Memory B cell (primary cell): ENCODE measurements at regions not wholly inside any gene's neighbourhood (a gene's known extent, or its start where the extent isn't known, plus 50 kb on each side); places are given as distances from the start of the nearest gene placed in this dataset.

ENCODE experiments used
- ATAC-seq: fragments of 150-1000 bp; cut with Tn5 transposase; 2 replicates; pipeline ENCODE4 v1.10.0; 2021; ENCODE audit warnings: low read depth, mild to moderate bottlenecking, moderate library complexity
- DNase-seq, 2 donors: peaks; one replicate each; pipeline ENCODE4 v3.0.0; 2022; ENCODE audit warnings: low spot score in 2 of 2
- H3K27ac Mint-ChIP-seq: one replicate; pipeline ENCODE4 v1.8.0; 2022; ENCODE audit warnings: mild to moderate bottlenecking, moderate library complexity, mixed read lengths
- H3K27me3 Mint-ChIP-seq: one replicate; pipeline ENCODE4 v1.8.0; 2022; ENCODE audit warnings: mixed read lengths
- H3K36me3 Mint-ChIP-seq: one replicate; pipeline ENCODE4 v1.8.0; 2022; ENCODE audit warnings: mild to moderate bottlenecking, mixed read lengths
- H3K4me1 Mint-ChIP-seq: one replicate; pipeline ENCODE4 v1.8.0; 2022; ENCODE audit warnings: mixed read lengths
- H3K4me3 Mint-ChIP-seq: one replicate; pipeline ENCODE4 v1.8.0; 2022; ENCODE audit warnings: mild to moderate bottlenecking, moderate library complexity, mixed read lengths
- H3K9me3 Mint-ChIP-seq: one replicate; pipeline ENCODE4 v1.8.0; 2022; ENCODE audit warnings: mixed read lengths

DNA sequence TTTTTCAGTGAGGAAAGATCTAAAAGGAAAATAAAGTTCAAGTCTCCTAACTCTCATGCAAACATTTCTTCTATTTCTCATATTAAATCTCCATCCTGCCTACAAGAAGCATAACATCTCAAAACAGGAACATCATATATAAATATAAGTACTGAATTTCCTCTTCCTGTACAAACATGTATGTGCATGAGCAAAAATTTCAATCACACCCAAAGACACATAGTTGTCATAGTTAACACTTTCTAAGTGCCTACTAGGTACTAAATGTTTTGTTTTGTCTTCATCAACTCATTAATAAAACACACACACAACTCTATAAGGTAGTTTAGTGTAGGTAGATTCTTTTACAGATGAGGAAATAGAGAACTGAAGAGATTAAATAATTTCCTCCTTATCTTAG, 237.1 kb upstream of the ADGRL2 start:
- Mint-ChIP-seq H3K36me3 (no peaks in the 10 kb centered on the region), H3K4me1 (no peaks in the 10 kb centered on the region), H3K27ac (no peak overlapping the region), H3K9me3 (no peaks in the 10 kb centered on the region), H3K4me3 (no peak overlapping the region), H3K27me3 (no peaks in the 10 kb centered on the region)
- ATAC-seq (no peak), DNase-seq (no peak)

DNA sequence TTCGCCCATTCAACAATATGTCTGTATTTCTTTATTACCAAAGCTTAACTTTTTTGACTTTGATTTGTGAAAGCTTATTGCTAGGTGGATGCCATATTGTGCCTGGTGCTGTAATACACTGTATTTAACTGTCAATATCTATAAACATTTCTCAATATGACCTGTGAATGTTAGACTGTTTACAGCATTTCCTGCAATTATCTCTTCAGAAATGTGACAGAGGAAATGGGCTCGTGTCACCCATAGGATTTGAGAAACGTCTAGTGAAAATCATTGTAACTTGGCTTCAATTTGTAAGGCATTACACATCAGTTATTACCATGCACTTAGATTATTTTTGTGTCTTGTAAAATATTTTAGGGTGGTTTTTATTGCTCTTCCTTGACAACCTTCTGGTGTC, 237.8 kb upstream of the ADGRL2 start:
- H3K9me3 Mint-ChIP-seq: no peaks in the 10 kb centered on the region
- no peaks in the 10 kb centered on the region for H3K4me1 Mint-ChIP-seq
- ATAC-seq: no peak
- H3K36me3 Mint-ChIP-seq: no peaks in the 10 kb centered on the region
- H3K27me3 Mint-ChIP-seq: no peaks in the 10 kb centered on the region
- no peak overlapping the region for H3K4me3 Mint-ChIP-seq
- no peak for DNase-seq
- H3K27ac Mint-ChIP-seq: no peak overlapping the region

DNA sequence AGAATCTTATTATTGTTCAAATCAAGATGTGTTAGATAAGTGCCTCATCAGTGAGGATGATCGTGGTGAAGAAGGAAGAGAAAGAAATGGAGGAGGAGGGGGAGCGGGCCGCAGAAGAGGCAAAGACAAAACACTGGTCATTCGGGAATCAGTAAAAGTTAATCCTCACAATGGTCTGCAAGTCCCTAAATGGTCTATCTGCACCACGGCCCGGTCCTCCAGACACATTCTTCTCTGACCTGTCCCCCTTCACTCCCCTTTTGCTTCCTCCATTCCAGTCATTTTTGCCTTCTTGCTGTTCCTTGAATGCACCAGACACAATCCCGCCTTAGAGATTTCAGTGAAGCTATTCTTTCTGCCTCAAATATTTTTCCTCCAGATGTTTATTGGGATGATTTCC, 240.1 kb upstream of the ADGRL2 start:
- no peaks in the 10 kb centered on the region for H3K9me3 Mint-ChIP-seq

DNA sequence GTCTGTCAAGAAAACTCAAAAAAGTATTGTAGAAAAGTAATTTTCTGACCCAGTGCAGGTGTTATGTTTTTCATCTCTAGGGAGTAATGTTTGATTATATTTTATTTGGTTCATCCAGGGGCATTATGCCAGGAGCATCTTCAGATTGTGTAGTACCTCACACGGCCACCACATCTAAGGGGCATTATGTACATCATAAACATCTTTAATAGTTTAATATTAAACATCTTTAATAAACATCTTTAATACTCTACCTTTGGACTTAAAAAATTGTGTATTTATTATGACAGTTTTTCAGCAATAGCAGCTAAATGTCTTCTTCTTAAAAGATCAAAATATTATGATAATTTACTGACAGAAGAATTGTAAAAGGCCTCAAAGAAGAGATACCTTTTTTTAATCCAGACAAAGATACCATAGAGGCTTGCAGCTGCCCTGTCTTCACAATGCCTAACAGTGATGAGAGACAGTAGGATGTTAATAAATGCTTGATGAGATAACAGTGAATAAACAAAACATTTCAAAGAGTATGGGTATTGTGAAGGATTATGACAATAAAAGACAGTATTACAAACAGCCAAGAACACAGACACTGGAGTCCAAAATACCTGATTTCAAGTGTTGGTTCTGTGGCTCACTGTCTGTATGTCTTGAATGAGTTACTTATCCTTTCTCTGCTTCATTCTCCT, 240.9 kb upstream of the ADGRL2 start:
- H3K9me3 Mint-ChIP-seq: no peaks in the 10 kb centered on the region
- no peak overlapping the region for H3K27ac Mint-ChIP-seq
- H3K4me3 Mint-ChIP-seq: no peak overlapping the region
- ATAC-seq (no peak), DNase-seq (no peak)
- H3K27me3 Mint-ChIP-seq: no peaks in the 10 kb centered on the region
- no peaks in the 10 kb centered on the region for H3K36me3 Mint-ChIP-seq
- no peaks in the 10 kb centered on the region for H3K4me1 Mint-ChIP-seq

More for the DNA sequence above, 240.1 kb upstream of the ADGRL2 start:
- DNase-seq: no peak
- Mint-ChIP-seq H3K4me1 (no peaks in the 10 kb centered on the region), H3K36me3 (no peaks in the 10 kb centered on the region), H3K27me3 (no peaks in the 10 kb centered on the region), H3K27ac (no peak overlapping the region), H3K4me3 (no peak overlapping the region)
- ATAC-seq: no peak

DNA sequence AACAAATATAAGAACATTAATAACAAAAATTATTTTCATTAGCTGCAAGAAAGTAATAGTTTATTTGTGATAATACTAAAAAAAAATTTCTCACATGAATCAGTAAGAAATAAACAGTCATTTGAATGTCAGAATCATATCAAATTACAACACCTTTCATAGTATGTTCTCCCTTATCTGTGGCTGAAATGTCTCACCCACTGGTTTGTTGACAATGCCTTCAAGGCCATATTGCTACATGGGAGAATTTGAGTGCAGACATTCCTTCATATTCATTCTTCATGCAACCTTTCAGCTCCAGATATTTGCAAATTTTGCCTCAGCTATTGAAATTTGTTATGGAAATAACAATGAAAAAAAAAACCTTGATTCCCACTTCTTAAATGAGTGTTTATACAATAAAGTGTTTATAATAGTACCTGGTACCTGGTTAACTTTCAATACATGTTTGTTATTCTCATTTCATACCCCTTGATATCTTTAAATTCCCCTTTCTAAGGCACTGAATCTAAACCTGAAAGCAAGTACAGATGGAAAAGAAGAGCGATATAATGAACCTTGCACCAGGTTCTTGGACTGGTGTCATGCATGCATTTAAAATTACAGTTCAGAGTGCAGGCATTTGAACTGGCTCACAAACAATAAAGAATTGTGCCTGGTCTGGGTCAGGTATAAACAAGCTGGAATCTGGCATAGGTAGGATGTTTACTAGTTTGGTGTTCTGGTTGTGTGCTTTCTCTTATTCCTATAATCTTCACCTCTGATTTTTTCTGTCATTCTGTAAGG, 242.2 kb upstream of the ADGRL2 start:
- DNase-seq: no peak
- H3K27ac Mint-ChIP-seq: no peak overlapping the region

DNA sequence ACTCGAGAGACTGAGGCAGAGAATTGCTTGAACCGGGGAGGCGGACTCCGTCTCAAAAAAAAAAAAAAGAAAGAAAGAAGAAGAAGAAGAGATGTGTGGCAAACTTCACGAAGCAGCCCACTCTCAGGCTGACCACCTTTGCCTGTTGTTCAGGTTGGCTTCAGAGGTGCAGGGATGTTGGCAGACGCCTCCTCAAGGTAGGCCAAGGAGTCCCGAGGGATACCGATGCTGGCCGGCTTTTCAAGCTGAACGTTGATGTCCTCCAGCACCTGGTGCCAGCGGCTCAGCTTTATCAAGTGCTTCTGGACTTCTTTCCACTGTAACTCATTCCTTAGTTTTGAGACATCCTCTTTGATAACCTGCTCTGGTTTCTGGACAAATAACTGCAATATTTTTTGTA, 243.8 kb upstream of the ADGRL2 start:
- Mint-ChIP-seq H3K9me3 (no peaks in the 10 kb centered on the region), H3K4me3 (no peak overlapping the region), H3K27me3 (no peaks in the 10 kb centered on the region), H3K4me1 (no peaks in the 10 kb centered on the region), H3K36me3 (no peaks in the 10 kb centered on the region), H3K27ac (no peak overlapping the region)
- ATAC-seq (no peak), DNase-seq (no peak)

More for the DNA sequence above, 242.2 kb upstream of the ADGRL2 start:
- H3K4me1 Mint-ChIP-seq: no peaks in the 10 kb centered on the region
- H3K4me3 Mint-ChIP-seq: no peak overlapping the region
- no peaks in the 10 kb centered on the region for H3K27me3 Mint-ChIP-seq
- H3K36me3 Mint-ChIP-seq: no peaks in the 10 kb centered on the region
- no peaks in the 10 kb centered on the region for H3K9me3 Mint-ChIP-seq
- ATAC-seq: no peak

DNA sequence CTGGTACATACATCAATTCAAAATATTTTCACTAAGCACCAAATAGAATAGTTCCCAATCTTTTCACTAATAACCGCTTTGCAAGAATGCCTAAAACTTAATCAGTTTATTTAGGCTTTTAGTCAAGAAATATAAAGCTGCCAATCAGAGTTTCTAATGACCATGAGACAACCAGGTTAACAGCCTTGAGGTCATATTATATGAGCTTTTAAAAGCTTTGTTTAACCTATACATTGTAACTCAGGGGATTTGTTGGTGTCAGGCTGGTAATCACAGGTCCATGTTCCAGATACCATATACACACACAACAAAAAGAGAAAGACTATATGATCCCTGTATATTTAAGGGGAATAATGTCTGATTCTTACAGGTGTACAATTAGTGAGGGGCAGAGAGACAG, 246.2 kb upstream of the ADGRL2 start:
- H3K4me1 Mint-ChIP-seq: no peaks in the 10 kb centered on the region
- no peaks in the 10 kb centered on the region for H3K36me3 Mint-ChIP-seq
- ATAC-seq: no peak
- no peaks in the 10 kb centered on the region for H3K27me3 Mint-ChIP-seq
- H3K9me3 Mint-ChIP-seq: no peaks in the 10 kb centered on the region
- no peak for DNase-seq
- no peak overlapping the region for H3K4me3 Mint-ChIP-seq
- no peak overlapping the region for H3K27ac Mint-ChIP-seq

DNA sequence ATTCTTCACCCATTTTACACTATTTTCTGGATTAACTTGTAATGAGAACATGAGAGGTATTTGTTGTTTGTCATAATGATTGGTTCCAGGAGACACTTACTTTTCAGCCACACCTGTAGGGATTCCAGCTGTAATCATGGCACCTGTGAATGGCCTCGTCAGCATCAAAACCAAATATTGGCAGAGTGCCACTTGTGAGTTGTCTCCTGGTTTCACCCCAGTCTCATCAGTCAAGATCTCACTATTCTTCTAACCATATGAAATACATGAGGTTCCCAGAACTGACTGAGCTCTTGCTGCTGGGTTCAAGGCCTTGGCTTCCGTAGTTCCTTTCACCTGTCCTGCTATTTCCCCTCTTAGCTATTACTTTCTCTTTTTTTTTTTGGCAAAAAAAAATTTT, 246.6 kb upstream of the ADGRL2 start:
- ATAC-seq (no peak), DNase-seq (no peak)
- Mint-ChIP-seq H3K36me3 (no peaks in the 10 kb centered on the region), H3K9me3 (no peaks in the 10 kb centered on the region), H3K4me3 (no peak overlapping the region), H3K4me1 (no peaks in the 10 kb centered on the region), H3K27ac (no peak overlapping the region), H3K27me3 (no peaks in the 10 kb centered on the region)

DNA sequence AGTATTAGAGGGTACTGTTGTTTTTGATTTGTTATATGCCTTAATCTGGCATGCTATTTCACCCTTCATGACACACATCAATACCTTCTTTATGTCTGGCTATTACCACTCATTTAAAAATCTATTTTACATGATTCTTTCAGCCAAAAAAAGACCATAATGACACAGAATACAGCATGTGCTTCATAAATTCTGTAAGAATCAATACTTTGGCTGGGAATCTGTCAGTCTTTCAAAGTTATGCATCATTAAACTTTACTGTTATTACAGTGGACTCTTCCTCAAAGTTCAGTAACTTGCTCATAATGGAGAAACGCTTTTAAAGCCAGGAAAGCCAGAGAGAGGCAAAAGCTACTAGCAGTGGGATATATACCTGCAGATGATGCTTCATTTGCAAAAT, 247.2 kb upstream of the ADGRL2 start:
- no peak for DNase-seq
- Mint-ChIP-seq H3K9me3 (no peaks in the 10 kb centered on the region), H3K36me3 (no peaks in the 10 kb centered on the region), H3K4me1 (no peaks in the 10 kb centered on the region), H3K4me3 (no peak overlapping the region), H3K27ac (no peak overlapping the region), H3K27me3 (no peaks in the 10 kb centered on the region)
- no peak for ATAC-seq

DNA sequence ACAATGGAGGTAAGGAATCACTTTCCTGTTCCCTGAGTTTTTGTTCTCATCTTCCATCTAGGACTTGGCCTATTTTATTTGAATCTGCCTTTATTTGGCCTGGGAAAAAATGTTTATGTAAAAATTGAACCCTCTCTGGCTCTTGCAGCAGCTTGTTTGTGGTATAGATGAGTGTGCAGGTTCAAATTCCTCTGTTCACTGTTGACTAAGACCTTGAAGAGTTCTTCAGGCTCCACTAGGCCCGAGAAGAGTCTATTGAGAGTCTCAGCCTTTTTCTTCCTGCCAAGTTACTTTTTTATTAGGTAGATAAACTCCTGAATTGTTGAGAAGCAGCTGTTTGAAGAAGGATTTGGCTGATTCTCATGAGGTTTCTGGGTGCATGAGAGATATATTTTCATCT, 248.8 kb upstream of the ADGRL2 start:
- Mint-ChIP-seq H3K4me3 (no peak overlapping the region), H3K9me3 (no peaks in the 10 kb centered on the region), H3K36me3 (no peaks in the 10 kb centered on the region), H3K27me3 (no peaks in the 10 kb centered on the region), H3K4me1 (no peaks in the 10 kb centered on the region), H3K27ac (no peak overlapping the region)
- DNase-seq (no peak), ATAC-seq (no peak)

DNA sequence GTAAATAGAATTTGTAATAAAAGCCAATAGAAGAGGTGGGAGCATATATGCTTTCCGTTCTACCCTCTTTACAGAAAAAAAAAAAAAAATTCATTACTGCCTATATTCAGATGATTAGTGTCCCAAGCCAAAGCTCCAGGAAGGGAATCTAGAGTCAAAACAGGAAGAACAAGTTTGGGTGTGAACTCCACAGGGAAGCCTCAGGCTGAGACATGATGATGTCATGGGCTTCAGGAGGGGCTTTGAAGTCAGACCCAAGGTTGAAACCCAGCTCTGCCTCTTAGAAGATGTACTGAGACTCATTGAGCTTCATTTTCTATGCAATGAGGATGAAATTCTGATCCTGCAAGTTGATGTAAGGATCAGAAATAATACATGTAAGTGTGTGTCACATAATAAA, 250.0 kb upstream of the ADGRL2 start:
- no peaks in the 10 kb centered on the region for H3K4me1 Mint-ChIP-seq
- no peaks in the 10 kb centered on the region for H3K9me3 Mint-ChIP-seq
- H3K36me3 Mint-ChIP-seq: no peaks in the 10 kb centered on the region
- no peak for DNase-seq
- ATAC-seq: no peak
- no peak overlapping the region for H3K27ac Mint-ChIP-seq
- no peaks in the 10 kb centered on the region for H3K27me3 Mint-ChIP-seq
- H3K4me3 Mint-ChIP-seq: no peak overlapping the region

DNA sequence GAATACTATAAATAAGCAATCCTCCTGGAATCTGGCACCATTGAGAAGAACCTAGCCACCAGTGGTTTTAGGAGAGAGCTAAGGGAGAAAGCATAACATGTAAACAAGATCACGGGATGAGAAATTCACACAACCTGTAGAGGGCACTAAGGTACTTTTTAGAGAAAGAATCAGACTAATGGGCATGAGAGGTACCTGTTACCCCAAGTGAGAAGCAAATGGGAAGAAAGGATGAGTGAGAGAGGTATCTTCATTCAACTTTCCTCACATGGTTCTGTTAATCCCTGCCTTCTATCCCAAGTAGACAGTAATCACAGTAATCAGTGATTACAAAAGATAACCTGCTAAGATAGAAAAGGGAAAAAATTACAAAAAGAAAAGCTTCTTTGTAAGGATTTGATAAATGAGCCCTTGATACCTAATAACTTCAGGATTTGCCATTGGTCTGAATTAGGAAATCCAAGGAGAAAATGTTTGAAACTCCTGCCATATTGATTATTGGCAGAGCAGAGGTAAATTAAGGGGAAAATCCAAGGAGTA, 251.1 kb upstream of the ADGRL2 start:
- DNase-seq (no peak), ATAC-seq (no peak)
- Mint-ChIP-seq H3K4me1 (no peaks in the 10 kb centered on the region), H3K4me3 (no peak overlapping the region), H3K27ac (no peak overlapping the region), H3K9me3 (no peaks in the 10 kb centered on the region), H3K36me3 (no peaks in the 10 kb centered on the region), H3K27me3 (no peaks in the 10 kb centered on the region)

DNA sequence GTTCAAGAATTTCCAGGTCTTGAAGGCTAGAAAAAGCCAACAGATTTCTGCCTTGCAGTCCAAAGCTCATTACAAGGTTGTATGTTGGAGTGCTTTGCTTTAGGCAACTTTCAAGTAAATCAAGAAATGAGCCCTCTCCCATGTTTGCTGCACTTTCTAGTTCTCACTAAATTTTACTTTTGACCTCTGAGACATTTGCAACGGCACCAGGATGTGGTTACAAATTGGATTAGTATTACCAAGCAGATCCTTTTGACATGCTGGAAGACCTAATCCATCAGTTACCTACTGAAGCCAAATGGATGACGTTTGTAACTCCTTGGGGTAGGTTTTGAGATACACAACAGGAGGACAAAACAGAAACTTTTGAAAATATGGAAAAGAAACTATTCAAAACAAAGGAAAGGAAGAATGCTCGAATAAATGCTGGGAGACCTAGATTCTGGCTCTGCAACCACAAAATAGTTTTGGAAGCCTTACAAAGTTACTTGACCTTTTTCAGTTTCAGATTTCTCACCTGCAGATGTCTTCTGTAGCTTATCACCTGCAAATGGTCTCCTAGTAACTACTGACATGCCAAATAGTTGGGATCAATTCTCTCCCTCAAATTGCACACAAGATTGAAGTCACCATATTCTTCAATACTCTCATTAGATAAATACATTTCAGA, 251.7 kb upstream of the ADGRL2 start:
- Mint-ChIP-seq H3K4me1 (no peaks in the 10 kb centered on the region), H3K9me3 (no peaks in the 10 kb centered on the region), H3K27me3 (no peaks in the 10 kb centered on the region), H3K27ac (no peak overlapping the region), H3K4me3 (no peak overlapping the region), H3K36me3 (no peaks in the 10 kb centered on the region)
- DNase-seq (no peak), ATAC-seq (no peak)

DNA sequence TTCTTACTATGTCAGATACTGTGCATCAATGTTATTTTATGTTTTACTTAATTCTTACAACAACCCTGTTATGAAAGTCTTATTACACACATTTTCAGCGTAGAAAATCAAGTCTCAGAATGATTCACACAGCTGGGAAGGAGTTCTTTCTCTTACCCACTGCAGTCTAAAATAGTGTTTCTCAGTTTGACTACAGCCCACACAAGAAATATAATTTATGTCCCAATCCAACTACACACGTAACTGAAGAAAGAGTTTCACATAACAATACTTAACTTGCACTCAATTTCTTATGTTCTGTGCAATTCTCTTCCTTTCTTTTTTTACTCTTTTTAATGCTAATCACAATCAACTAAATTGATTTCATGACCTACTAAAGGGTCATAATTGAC, 252.8 kb upstream of the ADGRL2 start:
- no peaks in the 10 kb centered on the region for H3K9me3 Mint-ChIP-seq
- ATAC-seq: no peak
- no peaks in the 10 kb centered on the region for H3K4me1 Mint-ChIP-seq
- no peak overlapping the region for H3K4me3 Mint-ChIP-seq
- H3K27me3 Mint-ChIP-seq: no peaks in the 10 kb centered on the region
- no peak for DNase-seq
- H3K27ac Mint-ChIP-seq: no peak overlapping the region
- H3K36me3 Mint-ChIP-seq: no peaks in the 10 kb centered on the region
